Neural progenitor cell (in vitro differentiated cells): ENCODE measurements at regions not wholly inside any gene's neighbourhood (a gene's known extent, or its start where the extent isn't known, plus 50 kb on each side); places are given as distances from the start of the nearest gene placed in this dataset.

Experiments
- EZH2phosphoT487 ChIP-seq: fragments of 200-600 bp; sonication (generic); IDR thresholded peaks from 2 replicates; pipeline ENCODE4 v1.6.1; 2017; ENCODE audit warnings: antibody characterized with exemption
- TF ChIP-seq, protein P1 (sequence below): fragments of 200-600 bp; sonication (generic); IDR thresholded peaks from 2 replicates; pipeline ENCODE4 v1.5.1; 2017; ENCODE audit warnings: antibody characterized with exemption, mild to moderate bottlenecking

DNA sequence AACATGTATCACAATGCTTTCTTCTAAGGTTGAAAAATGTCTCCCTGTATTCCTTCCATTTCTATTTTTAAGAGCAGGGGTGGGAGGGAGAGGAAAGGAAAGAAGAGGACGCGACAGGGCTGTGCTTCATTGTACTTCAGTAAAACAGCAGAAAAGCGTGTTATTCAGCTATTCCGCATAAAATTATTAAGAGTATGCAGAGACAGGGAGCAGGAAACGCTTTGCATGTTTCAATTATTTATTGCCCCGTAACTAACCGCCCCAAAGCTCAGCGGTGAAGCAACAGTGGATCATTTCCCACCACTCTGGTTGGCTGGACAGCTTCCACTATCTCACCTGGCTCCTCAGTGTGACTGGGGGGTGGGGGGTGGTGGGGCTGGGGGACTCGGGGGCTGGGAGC lies 188.9 kb downstream of the TTLL2 start:
- TF ChIP-seq, protein P1, sequence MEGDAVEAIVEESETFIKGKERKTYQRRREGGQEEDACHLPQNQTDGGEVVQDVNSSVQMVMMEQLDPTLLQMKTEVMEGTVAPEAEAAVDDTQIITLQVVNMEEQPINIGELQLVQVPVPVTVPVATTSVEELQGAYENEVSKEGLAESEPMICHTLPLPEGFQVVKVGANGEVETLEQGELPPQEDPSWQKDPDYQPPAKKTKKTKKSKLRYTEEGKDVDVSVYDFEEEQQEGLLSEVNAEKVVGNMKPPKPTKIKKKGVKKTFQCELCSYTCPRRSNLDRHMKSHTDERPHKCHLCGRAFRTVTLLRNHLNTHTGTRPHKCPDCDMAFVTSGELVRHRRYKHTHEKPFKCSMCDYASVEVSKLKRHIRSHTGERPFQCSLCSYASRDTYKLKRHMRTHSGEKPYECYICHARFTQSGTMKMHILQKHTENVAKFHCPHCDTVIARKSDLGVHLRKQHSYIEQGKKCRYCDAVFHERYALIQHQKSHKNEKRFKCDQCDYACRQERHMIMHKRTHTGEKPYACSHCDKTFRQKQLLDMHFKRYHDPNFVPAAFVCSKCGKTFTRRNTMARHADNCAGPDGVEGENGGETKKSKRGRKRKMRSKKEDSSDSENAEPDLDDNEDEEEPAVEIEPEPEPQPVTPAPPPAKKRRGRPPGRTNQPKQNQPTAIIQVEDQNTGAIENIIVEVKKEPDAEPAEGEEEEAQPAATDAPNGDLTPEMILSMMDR, result no peak
- no peak for TF ChIP-seq EZH2phosphoT487
